ENCODE measurements at regions not wholly inside any gene's neighbourhood (a gene's known extent, or its start where the extent isn't known, plus 50 kb on each side); places are given as distances from the start of the nearest gene placed in this dataset.
"Not testable (repeated sequence)": the region's sequence is repeated elsewhere in the genome, so short reads cannot be mapped to it uniquely, and the experiment has no call there.

DNA sequence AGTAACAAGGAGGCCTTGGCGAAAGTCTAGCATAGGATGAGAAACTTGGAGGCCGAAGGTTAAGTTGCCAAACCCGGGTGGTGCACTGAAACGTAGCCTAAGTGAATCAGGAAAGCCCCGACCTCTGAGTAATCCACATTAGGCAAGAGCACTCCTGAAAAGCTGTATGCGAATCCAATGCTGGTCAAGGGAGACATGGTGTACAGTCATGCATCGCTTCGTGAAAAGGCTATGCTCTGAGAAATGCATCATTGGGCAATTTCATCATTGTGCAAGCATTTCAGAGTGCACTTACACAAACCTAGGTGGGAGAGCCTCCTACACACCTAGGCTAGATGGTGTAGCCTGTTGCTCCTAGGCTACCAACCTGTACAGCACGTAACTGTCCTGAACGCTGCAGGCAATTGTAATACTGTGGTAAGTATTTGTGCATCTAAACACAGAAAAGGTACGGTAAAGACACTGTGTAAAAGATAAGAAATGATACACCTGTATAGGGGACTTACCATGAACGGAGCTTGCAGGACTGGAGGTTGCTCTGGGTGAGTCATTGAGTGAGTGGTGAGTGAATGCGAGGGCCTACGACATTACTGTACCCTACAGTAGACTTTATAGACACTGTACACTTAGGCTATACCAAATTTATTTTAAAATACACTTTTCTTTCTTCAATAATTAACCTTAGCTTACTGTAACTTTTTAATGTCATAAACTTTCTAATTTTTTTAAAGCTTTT lies 222.5 kb downstream of the SHQ1 start:
- no peak for DNase-seq

DNA sequence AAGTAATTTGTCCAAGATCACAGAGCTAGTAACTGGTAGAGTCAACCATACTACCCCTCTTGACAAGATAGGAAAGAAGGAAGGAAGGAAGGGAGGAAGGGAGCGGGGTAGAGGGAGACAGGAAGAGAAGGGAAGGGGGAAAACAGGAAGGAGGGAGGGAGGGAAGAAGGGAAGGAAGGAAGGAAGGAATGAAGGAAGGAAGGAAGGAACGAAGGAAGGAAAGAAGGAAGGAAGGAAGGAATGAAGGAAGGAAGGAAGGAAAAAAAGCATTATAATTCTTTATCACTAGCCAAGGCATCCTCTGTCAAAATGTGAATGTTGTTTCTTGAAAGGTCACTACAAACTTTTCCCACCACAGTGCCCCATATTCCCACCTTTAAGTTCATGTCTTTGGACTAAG lies 223.6 kb downstream of the SHQ1 start:
- no peak for DNase-seq

DNA sequence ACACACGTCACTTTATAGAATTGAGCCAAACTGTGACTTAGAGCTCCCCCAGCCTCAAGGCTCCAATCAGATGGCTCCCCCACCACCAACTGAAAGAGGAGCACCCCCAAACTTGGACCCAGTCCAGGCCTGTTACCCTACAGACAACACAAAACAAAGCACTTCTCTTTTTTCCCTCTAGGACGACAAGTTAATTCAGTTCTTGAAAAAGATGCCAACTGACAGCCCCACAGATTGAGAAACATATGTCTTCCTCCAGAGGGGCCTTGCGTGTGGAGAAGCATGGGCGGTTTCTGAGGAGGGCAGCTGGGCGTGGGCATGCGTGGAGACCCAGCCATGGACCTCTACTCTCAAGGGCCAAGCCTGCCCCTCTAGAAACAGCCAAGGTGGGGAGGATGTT lies 229.5 kb downstream of the SHQ1 start:
- no peak for DNase-seq

DNA sequence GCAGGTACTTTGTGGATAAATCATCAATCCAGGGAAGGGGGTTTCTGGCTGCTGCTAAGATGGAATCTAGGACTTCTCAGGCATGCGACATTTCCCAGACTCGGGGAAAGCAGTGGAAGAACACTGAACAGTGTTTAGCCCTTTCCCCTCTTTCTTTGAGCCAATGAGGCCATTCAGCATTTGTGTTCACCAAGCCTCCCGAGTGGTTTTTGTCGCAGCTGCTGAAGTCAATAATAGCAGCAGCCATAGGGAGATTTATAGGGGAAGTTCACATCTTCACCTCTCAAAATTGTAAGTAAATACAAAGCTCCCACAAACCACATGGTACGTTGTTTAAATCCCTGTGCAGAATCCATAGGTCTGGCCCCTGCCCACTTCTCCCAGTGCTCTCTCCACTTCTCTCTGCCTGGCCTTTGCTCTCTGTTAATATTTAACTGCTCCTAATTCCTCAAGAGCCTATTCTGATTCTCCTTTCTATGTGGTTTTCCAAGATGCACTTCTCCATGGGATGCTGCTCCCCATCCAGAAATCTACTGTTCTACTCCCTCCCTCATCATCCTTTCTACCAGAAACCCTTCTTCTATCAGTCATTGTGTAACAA lies 230.7 kb downstream of the SHQ1 start:
- DNase-seq, result no peak

DNA sequence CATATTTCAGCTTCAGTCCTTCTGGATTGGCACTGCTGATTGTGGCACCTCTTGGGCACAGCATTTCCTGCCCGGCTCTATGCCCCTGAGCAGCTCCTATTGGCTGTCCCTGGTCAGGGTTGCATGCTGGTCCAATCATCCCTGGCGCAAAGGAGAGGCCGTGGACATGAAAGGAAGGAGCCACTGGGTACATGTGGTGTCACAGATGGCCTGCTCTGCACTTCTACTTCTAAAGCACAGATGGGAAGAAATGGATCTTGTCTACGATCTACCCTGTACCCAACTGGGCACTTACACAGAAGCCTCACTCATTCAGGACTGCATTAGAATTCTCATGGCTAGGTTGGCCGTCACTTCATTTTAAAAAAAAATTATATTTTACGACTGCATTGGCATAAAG lies 232.5 kb downstream of the SHQ1 start:
- no peak for DNase-seq

DNA sequence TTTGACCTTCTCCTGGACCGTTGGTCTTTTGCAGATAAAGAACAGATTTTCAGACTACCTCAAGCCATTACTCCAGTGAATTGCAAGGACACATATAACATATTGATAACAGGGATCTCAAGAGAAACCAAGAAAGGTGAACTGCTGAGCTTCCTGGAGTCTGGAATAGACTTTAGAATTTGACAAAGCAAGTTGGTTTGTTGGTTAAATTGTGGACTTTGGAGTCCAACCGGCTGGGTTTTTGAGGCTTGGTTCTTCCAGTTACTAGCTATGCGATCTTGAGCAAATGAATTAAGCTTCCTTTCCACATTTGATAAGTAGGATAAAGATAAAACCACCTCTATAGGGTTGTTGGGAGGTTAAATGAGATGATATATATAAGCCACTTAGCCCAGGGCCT lies 233.1 kb downstream of the SHQ1 start:
- DNase-seq, result no peak

DNA sequence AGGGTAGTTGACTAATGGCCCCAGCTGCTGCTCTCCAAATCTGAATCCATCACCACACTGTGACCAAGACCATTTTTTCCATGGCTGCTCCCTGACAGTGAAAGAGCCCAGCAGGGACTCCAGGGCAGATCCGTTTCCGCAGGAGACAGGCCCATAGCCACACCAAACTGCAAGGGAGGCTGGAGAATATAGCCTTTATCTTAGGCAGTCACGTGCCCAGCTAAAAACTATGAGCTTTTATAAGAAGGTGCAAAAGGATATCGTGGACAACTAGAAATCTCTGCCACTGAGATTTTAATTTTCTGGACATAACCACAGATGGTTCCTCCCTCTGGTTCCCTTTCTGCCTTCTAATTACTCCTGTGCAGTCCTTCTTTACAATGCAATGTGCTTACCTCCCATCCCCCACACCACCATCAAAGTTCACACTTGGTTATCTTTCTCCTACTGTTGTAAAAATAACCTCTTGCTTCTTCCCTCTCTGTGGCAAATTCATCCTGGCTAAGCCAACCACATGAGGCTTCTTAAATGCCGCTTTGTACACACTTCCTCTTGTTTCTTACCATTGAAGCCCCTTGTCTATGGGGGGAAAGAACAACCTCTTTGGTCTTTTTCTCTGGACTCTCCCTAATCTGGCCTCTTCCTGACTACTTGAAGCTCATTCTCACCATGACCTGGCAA lies 233.7 kb downstream of the SHQ1 start:
- DNase-seq, result no peak

DNA sequence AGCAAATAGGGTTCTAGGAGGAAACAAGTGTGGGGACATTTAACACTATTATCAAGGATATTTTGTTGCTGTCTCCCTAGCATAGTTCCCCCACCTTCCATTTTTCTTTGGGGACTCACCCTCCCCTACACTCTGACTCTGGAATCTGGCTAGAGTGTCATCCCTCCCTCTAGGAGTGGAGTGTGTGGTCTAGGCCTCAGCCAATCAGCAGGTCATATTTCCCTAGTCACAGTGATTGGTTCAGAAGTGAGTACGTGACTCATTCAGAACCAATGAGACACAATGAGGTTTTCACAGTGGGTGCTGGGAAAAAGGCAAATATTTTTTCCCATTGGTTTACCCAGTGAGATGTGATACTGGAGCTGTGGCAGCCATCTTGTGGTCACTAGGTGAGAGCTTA lies 234.4 kb downstream of the SHQ1 start:
- DNase-seq, result no peak

DNA sequence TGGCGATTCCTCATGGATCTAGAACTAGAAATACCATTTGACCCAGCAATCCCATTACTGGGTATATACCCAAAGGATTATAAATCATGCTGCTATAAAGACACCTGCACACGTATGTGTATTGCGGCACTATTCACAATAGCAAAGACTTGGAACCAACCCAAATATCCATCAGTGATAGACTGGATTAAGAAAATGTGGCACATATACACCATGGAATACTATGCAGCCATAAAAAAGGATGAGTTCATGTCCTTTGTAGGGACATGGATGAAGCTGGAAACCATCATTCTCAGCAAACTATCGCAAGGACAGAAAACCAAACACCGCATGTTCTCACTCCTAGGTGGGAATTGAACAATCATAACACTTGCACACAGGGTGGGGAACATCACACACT lies 239.1 kb downstream of the SHQ1 start:
- not testable (repeated sequence) for DNase-seq

DNA sequence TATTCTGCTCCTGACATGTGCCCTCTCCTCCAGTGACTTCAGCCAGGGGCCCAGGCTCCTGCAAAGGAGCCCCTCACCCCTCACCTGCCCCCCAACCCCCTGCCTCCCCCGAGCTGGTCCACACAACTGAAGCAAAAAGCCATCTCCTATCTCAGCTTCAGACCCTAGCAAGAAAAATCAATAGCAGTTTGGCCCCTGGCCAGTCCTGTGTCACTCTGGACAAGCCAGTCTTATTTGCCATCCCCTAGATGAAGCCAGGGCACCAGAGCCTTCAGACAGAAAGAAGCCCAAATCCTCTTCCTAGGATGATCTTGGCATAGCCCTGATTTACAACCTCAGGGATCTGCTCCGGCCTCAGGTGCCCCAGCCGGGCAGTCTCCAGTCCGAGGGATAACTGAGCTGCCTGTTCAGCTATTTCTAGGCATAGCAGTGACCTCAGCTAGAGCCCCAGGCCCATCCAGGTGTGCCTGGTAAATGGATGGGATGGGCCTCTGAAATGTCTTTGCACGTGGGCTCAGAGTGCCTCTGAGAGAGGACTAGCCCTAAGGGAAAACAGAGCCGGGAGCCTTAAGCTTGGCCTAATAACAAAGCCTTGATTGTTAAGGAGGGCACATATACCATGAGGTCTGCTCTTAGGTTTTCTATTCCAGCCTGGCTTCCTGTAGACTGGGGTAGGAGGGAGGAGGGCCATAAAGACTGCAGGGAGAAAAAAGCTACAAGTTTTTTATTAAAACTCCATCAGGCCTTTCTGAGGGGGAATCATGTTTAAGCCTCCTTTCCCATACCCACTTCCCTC lies 242.0 kb downstream of the SHQ1 start:
- DNase-seq, result no peak

DNA sequence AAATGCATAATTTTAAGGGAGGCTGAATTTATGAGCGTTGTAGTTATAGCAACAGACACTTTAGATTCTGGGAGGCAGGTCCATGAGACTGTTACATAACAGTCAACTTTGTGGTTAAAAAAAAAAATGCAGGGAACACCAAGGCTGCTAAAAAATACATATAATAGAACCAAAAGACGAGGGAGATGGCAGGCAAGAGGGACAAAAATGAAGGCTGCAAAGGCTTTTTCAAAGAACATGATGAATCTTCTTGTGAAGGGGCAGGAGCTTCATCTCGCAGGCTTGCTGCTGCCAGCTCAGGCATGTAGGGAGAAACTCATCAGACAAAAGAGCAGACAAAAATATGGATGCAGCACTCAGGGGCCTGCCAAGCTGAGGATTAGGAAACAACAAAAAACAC lies 243.9 kb downstream of the SHQ1 start:
- DNase-seq, result peak; percentile 8

DNA sequence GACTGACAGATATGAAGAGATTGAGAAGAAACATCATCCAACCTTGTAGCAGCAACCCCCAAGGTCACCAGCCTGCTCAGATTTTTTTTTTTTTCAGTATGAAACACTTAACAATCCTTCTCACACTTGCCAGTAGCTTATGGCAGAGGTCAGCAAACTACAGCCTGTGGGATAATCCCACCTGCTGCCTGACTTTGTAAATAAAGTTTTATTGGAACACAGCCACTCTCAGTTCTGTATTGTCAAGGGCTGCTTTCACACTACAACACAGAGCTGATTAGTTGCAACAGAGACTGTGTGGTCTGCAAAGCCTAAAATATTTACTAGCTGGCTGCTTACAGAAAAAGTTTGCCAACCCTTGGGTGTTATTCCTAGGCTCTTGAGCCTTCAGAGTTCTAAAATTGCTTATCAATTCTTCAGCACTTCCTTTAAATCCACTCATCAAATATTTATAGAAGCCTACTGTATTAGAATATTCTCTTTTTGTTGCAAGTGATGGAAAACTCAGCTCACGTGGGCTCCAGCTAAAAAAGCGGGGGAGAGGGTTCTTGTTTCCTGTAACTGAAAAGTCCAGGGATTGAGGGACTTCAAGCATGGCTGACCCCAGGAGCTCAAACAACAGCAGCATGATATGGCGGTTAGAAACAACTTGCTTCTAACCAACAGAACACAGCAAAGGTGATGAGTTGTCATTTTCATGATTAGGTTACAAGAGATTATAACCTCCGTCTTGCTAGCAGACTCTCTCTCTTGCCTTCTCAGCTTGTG lies 246.1 kb downstream of the SHQ1 start:
- no peak for DNase-seq

DNA sequence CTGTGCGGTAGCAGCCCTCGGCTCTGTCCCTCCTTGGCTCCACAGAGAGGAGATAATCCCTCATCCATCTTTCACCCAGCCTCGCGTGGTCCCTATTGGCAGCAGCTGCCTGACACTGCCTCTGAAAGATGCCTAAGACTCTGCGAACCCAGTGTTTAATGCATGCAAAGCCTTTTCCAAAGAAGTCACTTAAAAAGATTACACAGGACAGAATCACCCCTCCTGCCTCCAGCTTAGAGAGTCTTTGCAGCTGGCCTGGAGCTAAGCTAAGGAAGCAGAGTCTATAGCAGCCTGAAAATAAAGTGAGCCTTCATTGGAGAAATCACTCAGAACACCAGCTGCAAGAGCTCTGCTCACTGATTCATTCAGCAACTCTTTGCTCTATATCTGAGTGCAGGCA lies 247.2 kb downstream of the SHQ1 start:
- no peak for DNase-seq

DNA sequence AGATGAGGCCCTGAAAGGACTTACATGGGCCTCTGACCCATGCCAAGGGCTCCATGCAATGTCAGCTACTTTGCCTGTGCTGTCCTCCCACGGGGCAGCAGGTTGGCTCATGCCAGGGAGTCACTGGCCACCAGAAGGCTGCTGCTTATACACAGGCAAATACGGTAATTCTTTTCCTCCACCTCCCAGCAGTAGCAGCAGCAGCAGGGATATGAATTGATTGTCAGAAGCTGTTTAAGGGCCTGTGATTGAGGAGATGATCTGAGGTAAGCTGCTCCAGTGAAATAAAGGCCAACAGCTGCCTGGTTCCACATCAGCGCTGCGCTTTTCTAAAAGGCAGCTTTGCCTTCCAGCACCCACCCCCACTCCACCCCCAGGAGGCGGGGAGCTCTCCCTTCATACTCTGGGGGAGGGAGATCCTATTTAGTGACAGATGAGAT lies 250.5 kb downstream of the SHQ1 start:
- DNase-seq, result no peak

DNA sequence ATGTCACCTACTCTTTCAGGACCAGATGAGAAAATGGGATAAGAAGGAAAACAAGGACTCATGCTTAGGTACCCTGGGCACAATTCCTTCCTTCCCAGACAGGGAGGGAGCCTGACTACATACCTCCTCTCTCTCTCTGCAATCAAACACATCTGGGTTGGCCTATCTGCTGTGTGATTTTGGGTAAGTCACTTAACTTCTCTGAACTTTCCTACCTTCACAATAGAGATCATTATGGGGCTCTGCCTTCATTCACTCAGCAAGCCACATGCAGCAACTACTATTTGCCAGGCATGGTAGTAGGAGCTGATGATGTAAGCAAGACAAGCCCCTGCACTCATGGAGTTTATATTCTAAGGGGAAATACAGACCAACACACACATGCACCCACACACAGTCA lies 251.2 kb downstream of the SHQ1 start:
- no peak for DNase-seq

DNA sequence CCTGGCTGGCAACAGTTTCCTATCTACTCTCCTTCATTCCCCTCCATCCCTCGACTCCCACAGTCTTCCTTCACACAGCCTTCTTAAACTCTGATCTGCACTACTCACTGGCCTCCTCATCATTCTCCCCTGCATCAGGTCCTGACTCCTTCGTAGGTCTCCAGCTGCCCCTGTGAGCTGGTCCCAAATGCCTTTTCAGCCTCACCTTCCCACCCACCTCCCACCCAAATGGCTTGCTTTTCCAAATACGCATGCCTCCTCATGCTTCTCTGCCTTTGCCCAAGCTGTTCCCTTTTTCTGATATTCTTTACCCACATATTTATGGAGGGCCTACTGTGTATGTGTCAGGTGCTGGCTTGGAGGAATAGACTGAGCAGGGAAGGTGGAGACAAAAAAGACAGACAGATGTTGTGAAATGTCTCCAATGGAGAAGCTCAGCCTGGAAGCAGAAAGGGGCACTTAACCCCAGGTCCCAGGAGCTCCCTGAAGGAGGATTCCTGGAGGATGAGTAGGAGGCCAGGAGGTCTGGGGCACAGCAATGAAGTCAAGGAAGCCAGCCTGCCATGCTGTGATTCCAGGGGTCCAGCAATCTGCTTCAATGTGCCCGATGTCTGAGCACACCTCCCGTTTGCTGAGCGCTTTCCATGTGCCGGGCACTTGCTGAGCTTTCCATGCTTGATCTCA lies 252.2 kb downstream of the SHQ1 start:
- DNase-seq, result no peak

DNA sequence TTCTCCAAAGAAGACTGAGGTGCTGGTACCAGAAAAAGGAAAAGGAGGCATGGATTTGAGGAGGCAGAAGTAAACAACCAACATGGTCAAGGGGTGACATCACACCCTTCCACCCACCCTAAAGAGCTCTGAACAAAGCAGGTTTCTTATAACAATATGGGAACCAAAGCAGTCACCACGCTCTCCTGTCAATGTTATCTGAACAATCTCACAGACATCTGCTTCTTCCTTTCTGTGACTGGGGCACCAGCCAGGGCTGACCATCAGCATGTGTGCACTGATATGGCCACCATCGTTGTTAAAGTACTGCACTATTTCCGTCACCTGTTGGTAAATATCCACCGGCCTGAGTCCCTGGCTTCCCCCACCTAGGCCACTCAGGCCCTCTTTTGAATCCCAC lies 252.9 kb downstream of the SHQ1 start:
- no peak for DNase-seq

DNA sequence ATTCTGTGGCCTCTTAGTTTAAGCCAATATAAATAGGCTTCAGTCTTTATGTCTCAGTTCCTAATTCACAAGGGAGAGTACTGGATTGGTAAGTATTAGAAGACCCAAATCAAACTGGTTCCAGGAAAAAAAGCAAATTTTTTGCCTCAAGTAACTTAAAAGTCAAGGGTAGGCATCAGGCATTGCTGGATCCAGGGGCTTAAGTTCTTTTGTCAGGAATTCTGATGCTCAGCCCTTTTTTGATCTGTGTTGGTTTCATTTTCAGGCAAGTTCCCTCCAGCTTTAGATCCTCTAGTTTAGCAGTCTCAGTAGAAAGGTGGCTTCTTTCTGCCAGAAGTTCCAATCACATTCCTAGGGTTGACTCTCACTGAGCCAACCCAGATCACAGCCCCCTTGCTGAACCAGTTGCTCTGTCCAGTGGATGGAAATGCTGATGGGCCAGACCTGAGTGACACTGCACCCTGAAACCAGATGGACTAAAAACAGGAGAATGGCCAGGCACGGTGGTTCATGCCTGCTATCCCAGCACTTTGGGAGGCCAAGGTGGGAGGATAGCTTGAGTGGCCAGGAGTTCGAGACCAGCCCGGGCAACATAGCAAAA lies 253.5 kb downstream of the SHQ1 start:
- DNase-seq, result no peak

DNA sequence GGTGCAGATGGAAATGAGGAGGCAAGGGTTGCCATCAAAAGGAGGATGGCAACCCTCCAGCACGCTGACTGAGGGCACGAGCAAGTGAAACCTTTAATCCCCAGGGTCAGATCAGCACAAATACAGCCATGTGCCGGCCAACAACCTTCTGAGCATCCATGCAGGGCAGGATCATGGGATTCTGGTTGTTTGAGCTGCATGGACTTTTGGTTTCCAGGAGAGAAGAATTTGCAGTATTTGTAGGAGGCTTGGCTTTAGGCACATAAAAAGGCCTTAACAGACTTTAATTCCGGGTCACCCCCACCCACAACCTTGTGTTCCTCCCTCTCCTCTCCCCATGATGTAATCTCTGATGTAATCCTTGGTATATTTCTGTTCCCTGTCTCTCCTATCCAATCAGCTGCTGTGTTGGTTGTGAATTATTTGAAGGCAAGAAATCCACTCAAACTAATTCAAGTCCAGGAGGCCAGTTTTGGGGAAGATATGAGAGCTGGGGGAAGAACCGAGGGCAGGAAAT lies 254.3 kb downstream of the SHQ1 start:
- DNase-seq, result peak; percentile 60

DNA sequence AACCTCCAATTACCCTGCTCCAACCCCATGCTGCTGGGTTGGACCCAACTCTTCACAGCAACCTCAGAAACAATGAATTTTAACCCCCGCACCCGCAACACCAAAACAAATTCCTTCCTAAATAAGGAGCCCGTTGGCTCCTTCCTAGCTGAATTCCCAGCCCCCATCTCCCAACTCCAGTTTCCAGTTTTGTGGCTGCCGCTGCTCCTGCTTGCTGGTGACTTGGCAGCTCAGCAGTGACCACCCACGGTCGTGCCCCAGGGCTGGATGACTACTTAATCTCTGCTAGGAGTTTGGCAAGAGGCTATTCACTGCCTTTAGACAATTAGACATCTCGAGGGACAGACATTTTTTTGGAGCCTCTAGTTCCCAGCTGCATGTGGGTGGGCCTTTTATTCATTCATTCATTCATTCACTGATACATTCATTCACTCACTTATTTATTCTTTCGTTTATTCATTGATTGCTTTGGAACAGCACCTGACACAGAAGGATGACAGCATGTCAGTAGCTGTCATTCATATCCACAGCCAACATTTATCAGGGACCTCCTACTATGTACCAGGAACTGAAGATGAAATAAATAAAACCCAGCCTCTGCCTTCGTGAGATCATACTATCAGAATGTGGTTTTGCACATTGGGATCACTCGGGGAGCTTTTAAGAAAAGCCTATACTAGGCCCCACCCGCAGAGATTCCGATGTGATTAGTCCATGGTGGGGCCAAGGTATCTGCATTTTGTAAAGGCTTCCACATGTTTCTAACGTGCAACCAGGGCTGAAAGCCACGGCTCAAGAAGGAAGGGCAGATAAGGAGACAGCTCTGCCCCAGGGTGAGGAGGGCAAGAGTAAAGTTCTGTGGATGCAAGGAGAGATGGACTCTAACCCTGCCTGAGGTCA lies 256.5 kb downstream of the SHQ1 start:
- DNase-seq, result peak; percentile 91
